Heart left ventricle (tissue), 16 donors: ENCODE measurements at regions not wholly inside any gene's neighbourhood (a gene's known extent, or its start where the extent isn't known, plus 50 kb on each side); places are given as distances from the start of the nearest gene placed in this dataset.
"Not testable (repeated sequence)": the region's sequence is repeated elsewhere in the genome, so short reads cannot be mapped to it uniquely, and the experiment has no call there.

ENCODE experiments used
- ATAC-seq, 4 donors: fragments of 200-7000 bp; cut with Tn5 transposase; one replicate each; pipeline ENCODE4 v1.9.1; 2020 to 2022; ENCODE audit warnings: moderate library complexity in 4 of 4, mild to moderate bottlenecking in 3 of 4, moderate number of reproducible peaks in 1 of 4
- DNase-seq, 5 donors: peaks; one replicate each; pipeline ENCODE4 v3.0.0-alpha.2; 2020
- H3K27ac ChIP-seq, 12 donors: fragments of 200-600 bp; sonication (generic) in 4 of 12; one replicate each; pipeline versions ENCODE4 v1.5.0 to v1.8.0; 2016 to 2022; ENCODE audit warnings: mild to moderate bottlenecking in 2 of 12
- H3K27me3 ChIP-seq, 9 donors: fragments of 200-600 bp; sonication (generic) in 2 of 9; one replicate each; pipeline versions ENCODE4 v1.5.1 to v1.8.0; 2016 to 2022; ENCODE audit warnings: mild to moderate bottlenecking in 3 of 9
- H3K36me3 ChIP-seq, 9 donors: fragments of 200-600 bp; sonication (generic) in 2 of 9; one replicate each; pipeline versions ENCODE4 v1.5.0 to v1.8.0; 2018 to 2022; ENCODE audit warnings: mild to moderate bottlenecking in 2 of 9
- H3K4me1 ChIP-seq, 12 donors: fragments of 200-600 bp; sonication (generic) in 4 of 12; one replicate each; pipeline versions ENCODE4 v1.5.0 to v1.8.0; 2016 to 2022; ENCODE audit warnings: mild to moderate bottlenecking in 3 of 12
- H3K4me3 ChIP-seq, 12 donors: fragments of 200-600 bp; sonication (generic) in 4 of 12; one replicate each; pipeline versions ENCODE4 v1.5.0 to v1.8.0; 2017 to 2022; ENCODE audit warnings: mild to moderate bottlenecking in 9 of 12, moderate library complexity in 4 of 12
- H3K9me3 ChIP-seq, 12 donors: fragments of 200-600 bp; sonication (generic) in 4 of 12; one replicate each; pipeline versions ENCODE4 v1.5.0 to v1.8.0; 2016 to 2022; ENCODE audit warnings: mild to moderate bottlenecking in 1 of 12
- CTCF ChIP-seq, 12 donors: fragments of 200-600 bp; sonication (generic) in 4 of 12; IDR thresholded peaks; one replicate each; pipeline versions ENCODE4 v1.5.0 to v1.8.0; 2018 to 2022; ENCODE audit warnings: antibody characterized with exemption in 12 of 12, mild to moderate bottlenecking in 5 of 12
- POLR2A ChIP-seq, 2 donors: fragments of 450-650 bp; IDR thresholded peaks; one replicate each; pipeline ENCODE4 v1.6.1; 2017; ENCODE audit warnings: antibody characterized with exemption in 2 of 2, mild to moderate bottlenecking in 2 of 2, moderate library complexity in 2 of 2
- WGBS, 4 donors: extraction: QIAGEN DNeasy Blood & Tissue Kit in 2 of 4; methylation state at CpG; one replicate each; pipeline versions ENCODE4 v1.1.5 to v1.1.7; 2013 to 2018; 5-methylcytosine and 5-hydroxymethylcytosine counted together
- intact Hi-C, 10 donors: fragments of 100-400 bp; cut with DNase I; formaldehyde crosslinking; loops; one replicate each; pipeline versions ENCODE4 v1.11.1 to v1.14.2; 2022
- donor health status: ischemic (EF 13 %, LVEDD 7.1; RV severe dilation, severe dysfunction).
- donor health status: healthy with polysubstance abuse.
- donor health status: DM: no; HTN: yes; CAD: no.
- donor health status: DM: no; HTN: no; CAD: no.
- donor health status: ischemic (EF 25% LVEDD 6.9; RV normal size, moderate dysfunction).
- donor health status: ischemic (EF 25% LVEDD 5.7; RV mildly dilated, moderate dysfunction).
- donor health status: healthy.
- donor health status: DM: yes; HTN: yes; CAD: no.
- donor health status: ischemic (EF 35%, LVEDD 5.7; RV mildly dilated, moderate dysfunction).
- donor health status: nonischemic (EF 11% LVEDD 7.7; RV severe dilation, severe dysfunction).
- donor health status: DM: yes; HTN: yes; CAD: no.
- donor health status: PGD.
- donor health status: ischemic (EF 29% LVEDD 5.4; RV normal size, mild dysfunction).
- donor health status: nonischemic (EF 23%, LVEDD 6.1; RV moderate dilation, normal function).

- Histone ChIP-seq H3K4me1 (peaks cover 0 to 18% (median 0%) of the 10 kb centered on the region in 12 donors), H3K4me3 (no peak overlapping the region), H3K9me3 (no peaks in the 10 kb centered on the region), H3K27ac (no peak overlapping the region), H3K36me3 (no peaks in the 10 kb centered on the region), H3K27me3 (no peaks in the 10 kb centered on the region)
- intact Hi-C loops: no loop called here
- ATAC-seq (no peak), DNase-seq (no peak)
- WGBS, 4 donors: 96 to 99% (median 96%) methylated on average over 2 of the region's 2 CpGs
- TF ChIP-seq CTCF (IDR thresholded peaks at IDR 0.05): no peak
- no peak for TF ChIP-seq POLR2A (IDR thresholded peaks at IDR 0.05)
Measured at GRCh38 chr13:71209217-71209616, 657.8 kb downstream of the DACH1 start.

GRCh38 chr13:71184583-71184982 is 682.4 kb downstream of the DACH1 start:
- intact Hi-C loops, ATAC-seq, H3K27ac ChIP-seq, H3K36me3 ChIP-seq, H3K4me1 ChIP-seq, DNase-seq, H3K4me3 ChIP-seq, H3K27me3 ChIP-seq: not testable (repeated sequence)
- 86 to 89% (median 88%) methylated on average over 4 to 7 of the region's 7 CpGs for WGBS, 4 donors
- peaks cover 0 to 34% (median 7%) of the 10 kb centered on the region in 12 donors for H3K9me3 ChIP-seq

GRCh38 chr13:71183352-71183751 is 683.7 kb downstream of the DACH1 start:
- H3K27me3 ChIP-seq, H3K4me3 ChIP-seq, H3K27ac ChIP-seq, H3K4me1 ChIP-seq, H3K36me3 ChIP-seq, intact Hi-C loops, DNase-seq, ATAC-seq: not testable (repeated sequence)
- 98 to 100% (median 100%) methylated on average over 1 of the region's 1 CpG for WGBS, 4 donors
- peaks cover 0 to 34% (median 7%) of the 10 kb centered on the region in 12 donors for H3K9me3 ChIP-seq

GRCh38 chr13:71171740-71172139 is 695.3 kb downstream of the DACH1 start:
- DNase-seq (no peak), ATAC-seq (no peak)
- TF ChIP-seq POLR2A (IDR thresholded peaks at IDR 0.05) (no peak), CTCF (IDR thresholded peaks at IDR 0.05) (no peak)
- no peak overlapping the region for H3K4me3 ChIP-seq
- intact Hi-C loops: no loop called here
- H3K27me3 ChIP-seq: no peaks in the 10 kb centered on the region
- H3K4me1 ChIP-seq: no peaks in the 10 kb centered on the region
- WGBS, 4 donors: 90 to 97% (median 94%) methylated on average over 4 of the region's 4 CpGs
- no peak overlapping the region for H3K27ac ChIP-seq
- H3K9me3 ChIP-seq: peaks cover 0 to under 1% (median 0%) of the 10 kb centered on the region in 12 donors
- no peaks in the 10 kb centered on the region for H3K36me3 ChIP-seq

- DNase-seq (no peak), ATAC-seq (no peak)
- intact Hi-C loops: no loop called here
- H3K27me3 ChIP-seq: no peaks in the 10 kb centered on the region
- WGBS, 4 donors: 58 to 70% (median 68%) methylated on average over 3 of the region's 3 CpGs
- no peaks in the 10 kb centered on the region for H3K4me1 ChIP-seq
- no peaks in the 10 kb centered on the region for H3K36me3 ChIP-seq
- H3K27ac ChIP-seq: no peak overlapping the region
- TF ChIP-seq CTCF (IDR thresholded peaks at IDR 0.05) (no peak), POLR2A (IDR thresholded peaks at IDR 0.05) (no peak)
- no peak overlapping the region for H3K4me3 ChIP-seq
- H3K9me3 ChIP-seq: no peaks in the 10 kb centered on the region
Measured at GRCh38 chr13:71169180-71169579, 697.8 kb downstream of the DACH1 start.
